HepG2 (cell line): ENCODE measurements at regions not wholly inside any gene's neighbourhood (a gene's known extent, or its start where the extent isn't known, plus 50 kb on each side); places are given as distances from the start of the nearest gene placed in this dataset.

Experiments used
- ATAC-seq: fragments of 200-7000 bp; cut with Tn5 transposase; 3 replicates; pipeline ENCODE4 v1.9.1; 2020; ENCODE audit warnings: mild to moderate bottlenecking, moderate library complexity
- BruUV-seq: library from RNA; stranded (reverse); fragments of 400-500 nt; replicated peaks from 2 replicates; lab custom pipeline; 2021; lab: Mats Ljungman, UMichigan
- CTCF ChIA-PET: fragments of 300-600 bp; formaldehyde crosslinking; extraction: SDS; loops from one replicate; lab custom pipeline; 2021; ENCODE audit warnings: low total read pairs, inconsistent platforms, low intra/inter-chr PET ratio; lab: Yijun Ruan, JAX
- POLR2A ChIA-PET: fragments of 350-600 bp; sonication (Branson Sonifier 250); formaldehyde crosslinking; loops from one replicate; lab custom pipeline; 2020; ENCODE audit warnings: antibody characterized with exemption, inconsistent platforms; lab: Yijun Ruan, JAX
- DNase-seq: peaks from one replicate; pipeline ENCODE4 v3.0.0-alpha.2; 2015; ENCODE audit warnings: low spot score
- FAIRE-seq: peaks from 3 replicates; lab custom pipeline; 2011; peaks lifted over from hg19 to GRCh38; lab: Jason Lieb, UNC
- H2AFZ ChIP-seq: one replicate; pipeline ENCODE4 v1.6.1; 2011; ENCODE audit warnings: low read length, inconsistent platforms
- H3K27ac ChIP-seq: fragments of 300-600 bp; 3 replicates; pipeline ENCODE4 v1.8.0; 2011; ENCODE audit warnings: mixed run types, mild to moderate bottlenecking, mixed read lengths, low read length, inconsistent platforms; ENCODE audit not compliant: insufficient read depth; ENCODE audit errors: extremely low read length
- H3K27me3 ChIP-seq, 2 experiments: fragments of 200-600 bp in 1 of 2; 2 replicates in 1 of 2; 3 replicates in 1 of 2; pipeline versions ENCODE4 v1.6.0 to v1.8.0; 2011; ENCODE audit warnings: low read length in 2 of 2, mild to moderate bottlenecking in 2 of 2, moderate library complexity in 2 of 2, inconsistent platforms in 1 of 2; ENCODE audit not compliant: insufficient read depth in 2 of 2, control insufficient read depth in 1 of 2
- H3K36me3 ChIP-seq, 2 experiments: fragments of 200-600 bp in 1 of 2; replicated peaks in 1 of 2; 2 replicates in 1 of 2; 3 replicates in 1 of 2; pipeline versions ENCODE4 v1.5.1 to v1.8.0; 2011; ENCODE audit warnings: low read length in 2 of 2, inconsistent platforms in 1 of 2; ENCODE audit not compliant: insufficient read depth in 2 of 2, control insufficient read depth in 1 of 2
- H3K4me1 ChIP-seq: 2 replicates; pipeline ENCODE4 v1.5.1; 2012; ENCODE audit warnings: low read length, inconsistent platforms; ENCODE audit not compliant: insufficient read depth
- H3K4me2 ChIP-seq: 2 replicates; pipeline ENCODE4 v1.6.0; 2011; ENCODE audit warnings: low read depth, low read length, inconsistent platforms
- H3K4me3 ChIP-seq, 3 experiments: fragments of 200-600 bp in 1 of 3; sonication (generic), shearing (Covaris generic) in 1 of 3; replicated peaks in 1 of 3; 2 replicates each; pipeline ENCODE4 v1.5.1; 2011 to 2016; ENCODE audit warnings: low read length in 3 of 3, inconsistent platforms in 2 of 3, low read depth in 2 of 3, mild to moderate bottlenecking in 2 of 3, control low read depth in 1 of 3, mixed read lengths in 1 of 3; ENCODE audit not compliant: insufficient read depth in 1 of 3
- H3K79me2 ChIP-seq: one replicate; pipeline ENCODE4 v1.6.1; 2011; ENCODE audit warnings: low read length, inconsistent platforms; ENCODE audit not compliant: insufficient read depth
- H3K9ac ChIP-seq: 2 replicates; pipeline ENCODE4 v1.6.0; 2011; ENCODE audit warnings: mild to moderate bottlenecking, low read depth, low read length, inconsistent platforms; ENCODE audit not compliant: insufficient read depth
- H3K9me3 ChIP-seq: 2 replicates; pipeline ENCODE4 v1.5.1; 2012; ENCODE audit warnings: mild to moderate bottlenecking, low read length
- H4K20me1 ChIP-seq: 2 replicates; pipeline ENCODE4 v1.6.0; 2011; ENCODE audit warnings: inconsistent platforms, mild to moderate bottlenecking, low read length, moderate library complexity; ENCODE audit not compliant: insufficient read depth
- MBD4 ChIP-seq: IDR thresholded peaks from 2 replicates; pipeline ENCODE4 v1.6.1; 2012; ENCODE audit warnings: low read length, inconsistent platforms, borderline replicate concordance
- PRMT3 ChIP-seq: sonication (generic); formaldehyde crosslinking; IDR thresholded peaks from 2 replicates; pipeline ENCODE4 v1.8.1; 2022; ENCODE audit warnings: low read depth, mild to moderate bottlenecking, moderate library complexity, missing genetic modification reagents, borderline replicate concordance
- SOX6 ChIP-seq, 2 experiments: fragments of 450-650 bp in 1 of 2; sonication (generic) in 1 of 2; formaldehyde crosslinking in 1 of 2; IDR thresholded peaks; 2 replicates each; pipeline versions ENCODE4 v1.4.0 to v1.6.1; 2017 to 2020; ENCODE audit warnings: antibody characterized with exemption in 1 of 2, mild to moderate bottlenecking in 1 of 2, missing genetic modification reagents in 1 of 2
- ZBTB7A ChIP-seq: sonication (generic); formaldehyde crosslinking; IDR thresholded peaks from 2 replicates; pipeline ENCODE4 v1.8.0; 2022; ENCODE audit warnings: mild to moderate bottlenecking, missing genetic modification reagents
- WGBS: methylation state at CpG from one replicate; pipeline ENCODE4 v1.1.6; 2017; ENCODE audit warnings: low lambda C conversion rate; 5-methylcytosine and 5-hydroxymethylcytosine counted together
- in situ Hi-C: cut with HindIII; loops from 2 replicates; pipeline ENCODE4 v1.10.0; 2017; ENCODE audit warnings: low pct_unique_long_range_greater_than_20kb; ENCODE audit not compliant: extremely low pct_ligation_motif_present
- intact Hi-C: fragments of 100-400 bp; cut with micrococcal nuclease; formaldehyde crosslinking; loops from one replicate; pipeline ENCODE4 v1.10.0; 2022; ENCODE audit not compliant: unreplicated experiment
- TF ChIP-seq, protein P1 (sequence below): sonication (generic); formaldehyde crosslinking; conservative IDR thresholded peaks from 2 replicates; pipeline ENCODE4 v1.8.0; 2022; ENCODE audit warnings: missing genetic modification reagents
- TF ChIP-seq, protein P2 (sequence below): sonication (generic); formaldehyde crosslinking; IDR thresholded peaks from 2 replicates; pipeline ENCODE4 v1.4.0; 2020; ENCODE audit warnings: missing genetic modification reagents, borderline replicate concordance

DNA sequence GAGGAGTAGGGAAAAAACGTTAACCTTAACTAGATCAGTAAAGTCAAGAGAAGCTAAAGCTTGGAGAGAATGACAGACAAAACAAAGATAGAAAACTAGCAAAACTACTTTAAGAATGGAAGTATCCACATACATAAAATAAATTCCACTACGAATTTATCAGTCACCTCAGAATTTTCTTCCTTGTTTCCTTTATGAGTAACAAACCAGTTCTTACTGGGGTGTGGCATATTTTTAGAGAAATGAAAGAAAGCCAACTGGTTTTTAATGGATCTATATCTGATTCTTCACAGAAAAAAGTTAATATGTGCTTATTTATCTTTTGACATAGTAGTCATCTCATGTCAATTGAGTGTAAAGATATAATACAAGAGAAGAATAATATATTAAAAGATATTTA is 2033.7 kb upstream of the CELF4 start:
- in situ Hi-C loops = no loop called here
- Histone ChIP-seq H3K4me2 (no peak overlapping the region), H4K20me1 (no peaks in the 10 kb centered on the region), H3K9me3 (no peaks in the 10 kb centered on the region), H3K79me2 (no peaks in the 10 kb centered on the region)
- WGBS = 93% methylated on average over 2 of the region's 2 CpGs
- intact Hi-C loops = no loop called here
- FAIRE-seq = no peak
- ChIA-PET CTCF (no interaction called here), POLR2A (no interaction called here)
- TF ChIP-seq SOX6 (IDR thresholded peaks at IDR 0.05) = no peak
- no peak for TF ChIP-seq SOX6 (CRISPR knock-in tag; IDR thresholded peaks at IDR 0.05)
- no peak for TF ChIP-seq ZBTB7A (CRISPR knock-in tag)
- TF ChIP-seq, protein P1, sequence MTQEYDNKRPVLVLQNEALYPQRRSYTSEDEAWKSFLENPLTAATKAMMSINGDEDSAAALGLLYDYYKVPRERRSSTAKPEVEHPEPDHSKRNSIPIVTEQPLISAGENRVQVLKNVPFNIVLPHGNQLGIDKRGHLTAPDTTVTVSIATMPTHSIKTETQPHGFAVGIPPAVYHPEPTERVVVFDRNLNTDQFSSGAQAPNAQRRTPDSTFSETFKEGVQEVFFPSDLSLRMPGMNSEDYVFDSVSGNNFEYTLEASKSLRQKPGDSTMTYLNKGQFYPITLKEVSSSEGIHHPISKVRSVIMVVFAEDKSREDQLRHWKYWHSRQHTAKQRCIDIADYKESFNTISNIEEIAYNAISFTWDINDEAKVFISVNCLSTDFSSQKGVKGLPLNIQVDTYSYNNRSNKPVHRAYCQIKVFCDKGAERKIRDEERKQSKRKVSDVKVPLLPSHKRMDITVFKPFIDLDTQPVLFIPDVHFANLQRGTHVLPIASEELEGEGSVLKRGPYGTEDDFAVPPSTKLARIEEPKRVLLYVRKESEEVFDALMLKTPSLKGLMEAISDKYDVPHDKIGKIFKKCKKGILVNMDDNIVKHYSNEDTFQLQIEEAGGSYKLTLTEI = no peak
- TF ChIP-seq PRMT3 = no peak
- TF ChIP-seq, protein P2, sequence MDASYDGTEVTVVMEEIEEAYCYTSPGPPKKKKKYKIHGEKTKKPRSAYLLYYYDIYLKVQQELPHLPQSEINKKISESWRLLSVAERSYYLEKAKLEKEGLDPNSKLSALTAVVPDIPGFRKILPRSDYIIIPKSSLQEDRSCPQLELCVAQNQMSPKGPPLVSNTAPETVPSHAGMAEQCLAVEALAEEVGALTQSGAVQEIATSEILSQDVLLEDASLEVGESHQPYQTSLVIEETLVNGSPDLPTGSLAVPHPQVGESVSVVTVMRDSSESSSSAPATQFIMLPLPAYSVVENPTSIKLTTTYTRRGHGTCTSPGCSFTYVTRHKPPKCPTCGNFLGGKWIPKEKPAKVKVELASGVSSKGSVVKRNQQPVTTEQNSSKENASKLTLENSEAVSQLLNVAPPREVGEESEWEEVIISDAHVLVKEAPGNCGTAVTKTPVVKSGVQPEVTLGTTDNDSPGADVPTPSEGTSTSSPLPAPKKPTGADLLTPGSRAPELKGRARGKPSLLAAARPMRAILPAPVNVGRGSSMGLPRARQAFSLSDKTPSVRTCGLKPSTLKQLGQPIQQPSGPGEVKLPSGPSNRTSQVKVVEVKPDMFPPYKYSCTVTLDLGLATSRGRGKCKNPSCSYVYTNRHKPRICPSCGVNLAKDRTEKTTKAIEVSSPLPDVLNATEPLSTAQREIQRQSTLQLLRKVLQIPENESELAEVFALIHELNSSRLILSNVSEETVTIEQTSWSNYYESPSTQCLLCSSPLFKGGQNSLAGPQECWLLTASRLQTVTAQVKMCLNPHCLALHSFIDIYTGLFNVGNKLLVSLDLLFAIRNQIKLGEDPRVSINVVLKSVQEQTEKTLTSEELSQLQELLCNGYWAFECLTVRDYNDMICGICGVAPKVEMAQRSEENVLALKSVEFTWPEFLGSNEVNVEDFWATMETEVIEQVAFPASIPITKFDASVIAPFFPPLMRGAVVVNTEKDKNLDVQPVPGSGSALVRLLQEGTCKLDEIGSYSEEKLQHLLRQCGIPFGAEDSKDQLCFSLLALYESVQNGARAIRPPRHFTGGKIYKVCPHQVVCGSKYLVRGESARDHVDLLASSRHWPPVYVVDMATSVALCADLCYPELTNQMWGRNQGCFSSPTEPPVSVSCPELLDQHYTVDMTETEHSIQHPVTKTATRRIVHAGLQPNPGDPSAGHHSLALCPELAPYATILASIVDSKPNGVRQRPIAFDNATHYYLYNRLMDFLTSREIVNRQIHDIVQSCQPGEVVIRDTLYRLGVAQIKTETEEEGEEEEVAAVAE (CRISPR knock-in tag) = no peak
- TF ChIP-seq MBD4 = no peak
- TF ChIP-seq, all 625 proteins: peak for 0
- no TSS peak for BruUV-seq
- H3K27me3 ChIP-seq = no peaks in the 10 kb centered on the region
- no peak overlapping the region for H2AFZ ChIP-seq
- H3K4me1 ChIP-seq = no peaks in the 10 kb centered on the region
- H3K4me3 ChIP-seq = no peak overlapping the region
- no peak overlapping the region for H3K27ac ChIP-seq
- DNase-seq (no peak), ATAC-seq (no peak)
- no peak overlapping the region for H3K9ac ChIP-seq
- no peaks in the 10 kb centered on the region for H3K36me3 ChIP-seq
